Heart left ventricle (tissue), 16 donors: ENCODE measurements at regions not wholly inside any gene's neighbourhood (a gene's known extent, or its start where the extent isn't known, plus 50 kb on each side); places are given as distances from the start of the nearest gene placed in this dataset.

Experiments used
- ATAC-seq, 4 donors: fragments of 200-7000 bp; cut with Tn5 transposase; one replicate each; pipeline ENCODE4 v1.9.1; 2020 to 2022; ENCODE audit warnings: moderate library complexity in 4 of 4, mild to moderate bottlenecking in 3 of 4, moderate number of reproducible peaks in 1 of 4
- DNase-seq, 5 donors: peaks; one replicate each; pipeline ENCODE4 v3.0.0-alpha.2; 2020
- H3K27ac ChIP-seq, 12 donors: fragments of 200-600 bp; sonication (generic) in 4 of 12; one replicate each; pipeline versions ENCODE4 v1.5.0 to v1.8.0; 2016 to 2022; ENCODE audit warnings: mild to moderate bottlenecking in 2 of 12
- H3K27me3 ChIP-seq, 9 donors: fragments of 200-600 bp; sonication (generic) in 2 of 9; one replicate each; pipeline versions ENCODE4 v1.5.1 to v1.8.0; 2016 to 2022; ENCODE audit warnings: mild to moderate bottlenecking in 3 of 9
- H3K36me3 ChIP-seq, 9 donors: fragments of 200-600 bp; sonication (generic) in 2 of 9; one replicate each; pipeline versions ENCODE4 v1.5.0 to v1.8.0; 2018 to 2022; ENCODE audit warnings: mild to moderate bottlenecking in 2 of 9
- H3K4me1 ChIP-seq, 12 donors: fragments of 200-600 bp; sonication (generic) in 4 of 12; one replicate each; pipeline versions ENCODE4 v1.5.0 to v1.8.0; 2016 to 2022; ENCODE audit warnings: mild to moderate bottlenecking in 3 of 12
- H3K4me3 ChIP-seq, 12 donors: fragments of 200-600 bp; sonication (generic) in 4 of 12; one replicate each; pipeline versions ENCODE4 v1.5.0 to v1.8.0; 2017 to 2022; ENCODE audit warnings: mild to moderate bottlenecking in 9 of 12, moderate library complexity in 4 of 12
- H3K9me3 ChIP-seq, 12 donors: fragments of 200-600 bp; sonication (generic) in 4 of 12; one replicate each; pipeline versions ENCODE4 v1.5.0 to v1.8.0; 2016 to 2022; ENCODE audit warnings: mild to moderate bottlenecking in 1 of 12
- CTCF ChIP-seq, 12 donors: fragments of 200-600 bp; sonication (generic) in 4 of 12; IDR thresholded peaks; one replicate each; pipeline versions ENCODE4 v1.5.0 to v1.8.0; 2018 to 2022; ENCODE audit warnings: antibody characterized with exemption in 12 of 12, mild to moderate bottlenecking in 5 of 12
- POLR2A ChIP-seq, 2 donors: fragments of 450-650 bp; IDR thresholded peaks; one replicate each; pipeline ENCODE4 v1.6.1; 2017; ENCODE audit warnings: antibody characterized with exemption in 2 of 2, mild to moderate bottlenecking in 2 of 2, moderate library complexity in 2 of 2
- WGBS, 4 donors: extraction: QIAGEN DNeasy Blood & Tissue Kit in 2 of 4; methylation state at CpG; one replicate each; pipeline versions ENCODE4 v1.1.5 to v1.1.7; 2013 to 2018; 5-methylcytosine and 5-hydroxymethylcytosine counted together
- intact Hi-C, 10 donors: fragments of 100-400 bp; cut with DNase I; formaldehyde crosslinking; loops; one replicate each; pipeline versions ENCODE4 v1.11.1 to v1.14.2; 2022
- donor health status: ischemic (EF 13 %, LVEDD 7.1; RV severe dilation, severe dysfunction).
- donor health status: healthy with polysubstance abuse.
- donor health status: DM: no; HTN: yes; CAD: no.
- donor health status: DM: no; HTN: no; CAD: no.
- donor health status: ischemic (EF 25% LVEDD 6.9; RV normal size, moderate dysfunction).
- donor health status: ischemic (EF 25% LVEDD 5.7; RV mildly dilated, moderate dysfunction).
- donor health status: healthy.
- donor health status: DM: yes; HTN: yes; CAD: no.
- donor health status: ischemic (EF 35%, LVEDD 5.7; RV mildly dilated, moderate dysfunction).
- donor health status: nonischemic (EF 11% LVEDD 7.7; RV severe dilation, severe dysfunction).
- donor health status: DM: yes; HTN: yes; CAD: no.
- donor health status: PGD.
- donor health status: ischemic (EF 29% LVEDD 5.4; RV normal size, mild dysfunction).
- donor health status: nonischemic (EF 23%, LVEDD 6.1; RV moderate dilation, normal function).

- ATAC-seq (no peak), DNase-seq (no peak)
- intact Hi-C loops: no loop called here
- no peak overlapping the region for H3K27ac ChIP-seq
- no peaks in the 10 kb centered on the region for H3K9me3 ChIP-seq
- H3K4me1 ChIP-seq: no peaks in the 10 kb centered on the region
- H3K27me3 ChIP-seq: no peaks in the 10 kb centered on the region
- no peaks in the 10 kb centered on the region for H3K36me3 ChIP-seq
- H3K4me3 ChIP-seq: no peak overlapping the region
- TF ChIP-seq CTCF (IDR thresholded peaks at IDR 0.05): no peak
- TF ChIP-seq POLR2A (IDR thresholded peaks at IDR 0.05): no peak
Measured at GRCh38 chr1:106921186-106921585, 135.3 kb upstream of the PRMT6 start.

GRCh38 chr1:106924360-106924759 lies 132.1 kb upstream of the PRMT6 start:
- ATAC-seq (no peak), DNase-seq (no peak)
- Histone ChIP-seq H3K4me1 (no peaks in the 10 kb centered on the region), H3K36me3 (no peaks in the 10 kb centered on the region), H3K27ac (no peak overlapping the region), H3K4me3 (no peak overlapping the region), H3K27me3 (no peaks in the 10 kb centered on the region), H3K9me3 (no peaks in the 10 kb centered on the region)
- WGBS, 4 donors: 61 to 73% (median 64%) methylated on average over 5 of the region's 5 CpGs
- TF ChIP-seq CTCF (IDR thresholded peaks at IDR 0.05) (no peak), POLR2A (IDR thresholded peaks at IDR 0.05) (no peak)
- intact Hi-C loops: no loop called here

GRCh38 chr1:106925750-106926149 lies 130.7 kb upstream of the PRMT6 start:
- no peak overlapping the region for H3K4me3 ChIP-seq
- intact Hi-C loops: no loop called here

GRCh38 chr1:106926803-106927582 lies 129.5 kb upstream of the PRMT6 start:
- H3K27me3 ChIP-seq: no peaks in the 10 kb centered on the region
- peaks cover 0 to 6% (median 0%) of the 10 kb centered on the region in 12 donors for H3K9me3 ChIP-seq
- H3K4me3 ChIP-seq: no peak overlapping the region
- H3K4me1 ChIP-seq: no peaks in the 10 kb centered on the region
- TF ChIP-seq POLR2A (IDR thresholded peaks at IDR 0.05): no peak
- no peak for TF ChIP-seq CTCF (IDR thresholded peaks at IDR 0.05)
- 76 to 81% (median 78%) methylated on average over 5 of the region's 5 CpGs for WGBS, 4 donors
- ATAC-seq (no peak), DNase-seq (no peak)
- no peak overlapping the region for H3K27ac ChIP-seq
- intact Hi-C loops: no loop called here
- no peaks in the 10 kb centered on the region for H3K36me3 ChIP-seq

More at GRCh38 chr1:106925750-106926149, 130.7 kb upstream of the PRMT6 start:
- Histone ChIP-seq H3K27ac (no peak overlapping the region), H3K36me3 (no peaks in the 10 kb centered on the region), H3K9me3 (peaks cover 0 to 6% (median 0%) of the 10 kb centered on the region in 12 donors), H3K4me1 (no peaks in the 10 kb centered on the region), H3K27me3 (no peaks in the 10 kb centered on the region)
- ATAC-seq: no peak
- no peak for DNase-seq
- no peak for TF ChIP-seq CTCF (IDR thresholded peaks at IDR 0.05)
- no peak for TF ChIP-seq POLR2A (IDR thresholded peaks at IDR 0.05)
